ENCODE measurements at regions not wholly inside any gene's neighbourhood (a gene's known extent, or its start where the extent isn't known, plus 50 kb on each side); places are given as distances from the start of the nearest gene placed in this dataset.

DNA sequence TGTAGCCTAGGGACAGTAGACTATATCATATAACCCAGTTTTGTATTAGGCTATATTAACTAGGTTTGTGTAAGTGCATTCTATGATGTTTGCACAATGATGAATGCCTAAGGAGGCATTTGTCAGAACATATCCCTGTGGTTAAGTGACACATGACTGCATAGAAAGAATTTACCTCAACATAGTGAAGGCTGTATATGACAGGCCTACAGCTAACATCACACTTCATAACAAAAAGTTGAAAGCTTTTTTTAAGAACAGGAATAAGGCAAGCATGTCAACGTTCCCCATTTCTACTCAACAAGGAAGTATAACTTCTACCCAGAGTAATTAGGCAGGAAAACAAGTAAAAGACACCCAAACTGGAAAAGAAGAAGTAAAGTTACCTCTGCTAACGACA is 165.9 kb upstream of the NDST4 start:
- Histone ChIP-seq H4K5ac (ENCODE audit: insufficient read length, low read depth, low read length) (no peak overlapping the region), H3K14ac (ENCODE audit: insufficient read depth, low read length) (no peak overlapping the region), H3K56ac (ENCODE audit: insufficient read length, low read depth, low read length) (no peak overlapping the region), H2BK20ac (ENCODE audit: low read depth, low read length, poor library complexity, severe bottlenecking) (no peak overlapping the region), H3K27me3 (ENCODE audit: insufficient read depth, low read length) (no peaks in the 10 kb centered on the region), H2AK5ac (ENCODE audit: insufficient read length, low read length) (no peak overlapping the region), H4K8ac (replicated peaks; ENCODE audit: insufficient read length, low read depth, low read length) (no peak overlapping the region), H4K20me1 (ENCODE audit: control insufficient read depth, insufficient read depth, insufficient read length) (no peaks in the 10 kb centered on the region), H4K91ac (ENCODE audit: insufficient read length, low read depth, low read length) (no peak overlapping the region), H2BK120ac (ENCODE audit: low read depth, low read length, poor library complexity, severe bottlenecking) (no peak overlapping the region), H2AFZ (ENCODE audit: low read length) (no peak overlapping the region), H3K4me2 (ENCODE audit: insufficient read depth, insufficient read length, low read length) (no peak overlapping the region), H3K23ac (ENCODE audit: insufficient read length, low read depth, low read length) (no peak overlapping the region), H2BK15ac (ENCODE audit: low read depth, low read length) (no peak overlapping the region), H3K23me2 (ENCODE audit: insufficient read length, low read depth, low read length, poor library complexity, severe bottlenecking) (no peaks in the 10 kb centered on the region), H3K9me3 (ENCODE audit: control insufficient read depth, low read depth, low read length) (no peaks in the 10 kb centered on the region), H3K4me1 (ENCODE audit: insufficient read depth, low read length) (no peaks in the 10 kb centered on the region), H3K27ac (ENCODE audit: insufficient read length, low read depth, low read length) (no peak overlapping the region), H3K79me2 (ENCODE audit: insufficient read depth, low read length) (no peaks in the 10 kb centered on the region), H3K18ac (ENCODE audit: insufficient read length, low read depth, low read length) (no peak overlapping the region), H2BK12ac (ENCODE audit: insufficient read length, low read depth, low read length) (no peak overlapping the region), H3K79me1 (ENCODE audit: insufficient read depth, low read depth, low read length, poor library complexity, severe bottlenecking) (no peaks in the 10 kb centered on the region), H3T11ph (ENCODE audit: low read length) (no peak overlapping the region), H3K4ac (ENCODE audit: low read depth, low read length) (no peak overlapping the region), H3K9ac (ENCODE audit: extremely low read depth, insufficient read length, low read length) (no peak overlapping the region), H2BK5ac (ENCODE audit: insufficient read length, low read length) (no peak overlapping the region)
- Mint-ChIP-seq H3K27ac (no peak overlapping the region), H3K4me3 (no peak overlapping the region), H3K9me3 (no peaks in the 10 kb centered on the region), H3K27me3 (ENCODE audit: low read depth) (no peaks in the 10 kb centered on the region), H3K36me3 (ENCODE audit: insufficient read depth in 1 of 3, low read depth in 3 of 3) (no peaks in the 10 kb centered on the region), H3K4me1 (no peaks in the 10 kb centered on the region)
- TF ChIP-seq, protein P1, sequence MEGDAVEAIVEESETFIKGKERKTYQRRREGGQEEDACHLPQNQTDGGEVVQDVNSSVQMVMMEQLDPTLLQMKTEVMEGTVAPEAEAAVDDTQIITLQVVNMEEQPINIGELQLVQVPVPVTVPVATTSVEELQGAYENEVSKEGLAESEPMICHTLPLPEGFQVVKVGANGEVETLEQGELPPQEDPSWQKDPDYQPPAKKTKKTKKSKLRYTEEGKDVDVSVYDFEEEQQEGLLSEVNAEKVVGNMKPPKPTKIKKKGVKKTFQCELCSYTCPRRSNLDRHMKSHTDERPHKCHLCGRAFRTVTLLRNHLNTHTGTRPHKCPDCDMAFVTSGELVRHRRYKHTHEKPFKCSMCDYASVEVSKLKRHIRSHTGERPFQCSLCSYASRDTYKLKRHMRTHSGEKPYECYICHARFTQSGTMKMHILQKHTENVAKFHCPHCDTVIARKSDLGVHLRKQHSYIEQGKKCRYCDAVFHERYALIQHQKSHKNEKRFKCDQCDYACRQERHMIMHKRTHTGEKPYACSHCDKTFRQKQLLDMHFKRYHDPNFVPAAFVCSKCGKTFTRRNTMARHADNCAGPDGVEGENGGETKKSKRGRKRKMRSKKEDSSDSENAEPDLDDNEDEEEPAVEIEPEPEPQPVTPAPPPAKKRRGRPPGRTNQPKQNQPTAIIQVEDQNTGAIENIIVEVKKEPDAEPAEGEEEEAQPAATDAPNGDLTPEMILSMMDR (conservative IDR thresholded peaks at IDR 0.05): no peak
- no CpG with 5 or more reads among the region's 2 CpGs for whole genome bisulfite sequencing (ENCODE audit: extremely low coverage, insufficient read length, low lambda C conversion rate)
- no peak for DNase-seq
